H9 (cell line): ENCODE measurements at regions not wholly inside any gene's neighbourhood (a gene's known extent, or its start where the extent isn't known, plus 50 kb on each side); places are given as distances from the start of the nearest gene placed in this dataset.

Experiments
- DNase-seq: peaks from one replicate; pipeline ENCODE4 v3.0.0-alpha.2; 2017
- H2AFZ ChIP-seq: one replicate; pipeline ENCODE4 v1.6.1; 2013; ENCODE audit warnings: mild to moderate bottlenecking, low read length, control low read depth, moderate library complexity
- H2AK5ac ChIP-seq: 2 replicates; pipeline ENCODE4 v1.6.1; 2013; ENCODE audit warnings: low read length, control low read depth, mixed read lengths; ENCODE audit not compliant: insufficient read length
- H2BK120ac ChIP-seq: one replicate; pipeline ENCODE4 v1.6.1; 2013; ENCODE audit warnings: low read depth, mild to moderate bottlenecking, low read length, control low read depth, inconsistent platforms; ENCODE audit not compliant: poor library complexity, severe bottlenecking
- H2BK12ac ChIP-seq: 2 replicates; pipeline ENCODE4 v1.6.1; 2013; ENCODE audit warnings: low read length, control low read depth, mixed read lengths, low read depth; ENCODE audit not compliant: insufficient read length
- H2BK15ac ChIP-seq: 2 replicates; pipeline ENCODE4 v1.6.1; 2013; ENCODE audit warnings: low read depth, low read length, control low read depth
- H2BK20ac ChIP-seq: one replicate; pipeline ENCODE4 v1.6.1; 2013; ENCODE audit warnings: low read depth, mild to moderate bottlenecking, low read length, control low read depth, inconsistent platforms; ENCODE audit not compliant: poor library complexity, severe bottlenecking
- H2BK5ac ChIP-seq: 2 replicates; pipeline ENCODE4 v1.6.1; 2013; ENCODE audit warnings: low read length, control low read depth, mixed read lengths; ENCODE audit not compliant: insufficient read length
- H3K14ac ChIP-seq: 2 replicates; pipeline ENCODE4 v1.6.1; 2013; ENCODE audit warnings: low read length, control low read depth; ENCODE audit not compliant: insufficient read depth
- H3K18ac ChIP-seq: 2 replicates; pipeline ENCODE4 v1.6.1; 2013; ENCODE audit warnings: low read depth, mild to moderate bottlenecking, mixed read lengths, low read length, control low read depth; ENCODE audit not compliant: insufficient read length
- H3K23ac ChIP-seq: 2 replicates; pipeline ENCODE4 v1.6.1; 2013; ENCODE audit warnings: low read length, control low read depth, mixed read lengths, low read depth; ENCODE audit not compliant: insufficient read length
- H3K23me2 ChIP-seq: 2 replicates; pipeline ENCODE4 v1.6.1; 2013; ENCODE audit warnings: low read depth, mild to moderate bottlenecking, mixed read lengths, low read length, control low read depth; ENCODE audit not compliant: insufficient read length, poor library complexity, severe bottlenecking
- H3K27ac ChIP-seq: 2 replicates; pipeline ENCODE4 v1.5.1; 2013; ENCODE audit warnings: low read length, control low read depth, mixed read lengths, low read depth; ENCODE audit not compliant: insufficient read length
- H3K27me3 ChIP-seq: 2 replicates; pipeline ENCODE4 v1.6.1; 2013; ENCODE audit warnings: low read length, control low read depth, inconsistent platforms; ENCODE audit not compliant: insufficient read depth
- H3K4ac ChIP-seq: 2 replicates; pipeline ENCODE4 v1.6.1; 2013; ENCODE audit warnings: low read depth, mild to moderate bottlenecking, control low read depth, inconsistent platforms, low read length, moderate library complexity
- H3K4me1 ChIP-seq: 2 replicates; pipeline ENCODE4 v1.6.1; 2013; ENCODE audit warnings: low read length, control low read depth, inconsistent platforms; ENCODE audit not compliant: insufficient read depth
- H3K4me2 ChIP-seq: 2 replicates; pipeline ENCODE4 v1.6.1; 2013; ENCODE audit warnings: low read length, control low read depth, mixed read lengths; ENCODE audit not compliant: insufficient read length, insufficient read depth
- H3K56ac ChIP-seq: 2 replicates; pipeline ENCODE4 v1.6.1; 2013; ENCODE audit warnings: low read depth, mild to moderate bottlenecking, mixed read lengths, low read length, control low read depth; ENCODE audit not compliant: insufficient read length
- H3K79me1 ChIP-seq: 2 replicates; pipeline ENCODE4 v1.6.1; 2013; ENCODE audit warnings: low read depth, mild to moderate bottlenecking, moderate library complexity, low read length, control low read depth, inconsistent platforms; ENCODE audit not compliant: insufficient read depth, poor library complexity, severe bottlenecking
- H3K79me2 ChIP-seq: 2 replicates; pipeline ENCODE4 v1.6.1; 2013; ENCODE audit warnings: low read length, control low read depth, inconsistent platforms; ENCODE audit not compliant: insufficient read depth
- H3K9ac ChIP-seq: 2 replicates; pipeline ENCODE4 v1.6.1; 2013; ENCODE audit warnings: low read length, control low read depth, mixed read lengths; ENCODE audit not compliant: insufficient read length; ENCODE audit errors: extremely low read depth
- H3K9me3 ChIP-seq: one replicate; pipeline ENCODE4 v1.6.1; 2013; ENCODE audit warnings: low read depth, low read length, inconsistent platforms; ENCODE audit not compliant: control insufficient read depth
- H3T11ph ChIP-seq: one replicate; pipeline ENCODE4 v1.6.1; 2013; ENCODE audit warnings: mild to moderate bottlenecking, low read length, control low read depth, inconsistent platforms
- H4K20me1 ChIP-seq: one replicate; pipeline ENCODE4 v1.6.1; 2013; ENCODE audit not compliant: control insufficient read depth, insufficient read length, insufficient read depth
- H4K5ac ChIP-seq: 2 replicates; pipeline ENCODE4 v1.6.1; 2013; ENCODE audit warnings: low read depth, mild to moderate bottlenecking, mixed read lengths, low read length, control low read depth; ENCODE audit not compliant: insufficient read length
- H4K8ac ChIP-seq: replicated peaks from 2 replicates; pipeline ENCODE4 v1.6.1; 2013; ENCODE audit warnings: low read length, control low read depth, mixed read lengths, low read depth; ENCODE audit not compliant: insufficient read length
- H4K91ac ChIP-seq: 2 replicates; pipeline ENCODE4 v1.6.1; 2013; ENCODE audit warnings: low read depth, mild to moderate bottlenecking, moderate library complexity, mixed read lengths, low read length, control low read depth; ENCODE audit not compliant: insufficient read length
- H3K27ac Mint-ChIP-seq, 3 experiments: 2 replicates in 2 of 3; 3 replicates in 1 of 3; pipeline ENCODE4 v1.8.0; 2020 to 2021; ENCODE audit warnings: mixed read lengths in 3 of 3, mild to moderate bottlenecking in 1 of 3, moderate library complexity in 1 of 3
- H3K27me3 Mint-ChIP-seq: 2 replicates; pipeline ENCODE4 v1.8.0; 2021; ENCODE audit warnings: low read depth, mild to moderate bottlenecking, moderate library complexity, mixed read lengths
- H3K36me3 Mint-ChIP-seq, 3 experiments: 2 replicates in 2 of 3; 3 replicates in 1 of 3; pipeline ENCODE4 v1.8.0; 2020 to 2021; ENCODE audit warnings: low read depth in 3 of 3, mixed read lengths in 3 of 3; ENCODE audit not compliant: insufficient read depth in 1 of 3
- H3K4me1 Mint-ChIP-seq, 2 experiments: 2 replicates each; pipeline ENCODE4 v1.8.0; 2020; ENCODE audit warnings: mixed read lengths in 2 of 2
- H3K4me3 Mint-ChIP-seq, 2 experiments: 2 replicates in 1 of 2; 3 replicates in 1 of 2; pipeline ENCODE4 v1.8.0; 2020 to 2021; ENCODE audit warnings: mild to moderate bottlenecking in 2 of 2, mixed read lengths in 2 of 2, moderate library complexity in 1 of 2
- H3K9me3 Mint-ChIP-seq, 2 experiments: 2 replicates in 1 of 2; 3 replicates in 1 of 2; pipeline ENCODE4 v1.8.0; 2020; ENCODE audit warnings: mild to moderate bottlenecking in 2 of 2, mixed read lengths in 2 of 2, moderate library complexity in 1 of 2
- CTCF ChIP-seq: fragments of 200-600 bp; sonication (generic); conservative IDR thresholded peaks from 3 replicates; pipeline ENCODE4 v1.8.0; 2021; ENCODE audit warnings: antibody characterized with exemption, mild to moderate bottlenecking
- WGBS: extraction: QIAGEN DNeasy Blood & Tissue Kit; methylation state at CpG from one replicate; pipeline ENCODE4 v1.1.7; 2013; ENCODE audit warnings: missing lambda C conversion rate, low lambda C conversion rate, mixed read lengths; ENCODE audit not compliant: insufficient read length; ENCODE audit errors: extremely low coverage; 5-methylcytosine and 5-hydroxymethylcytosine counted together

- H3K23me2 ChIP-seq = no peaks in the 10 kb centered on the region
- H3K79me2 ChIP-seq = no peaks in the 10 kb centered on the region
- no peak for DNase-seq
- H3K9ac ChIP-seq = no peak overlapping the region
- H2AK5ac ChIP-seq = no peak overlapping the region
- no peaks in the 10 kb centered on the region; a peak in 1 of 7 replicates for H3K36me3 Mint-ChIP-seq
- no peak overlapping the region for H3K56ac ChIP-seq
- no peak overlapping the region for H3K23ac ChIP-seq
- H3K9me3 Mint-ChIP-seq = no peaks in the 10 kb centered on the region
- no peak overlapping the region for H4K91ac ChIP-seq
- H2BK15ac ChIP-seq = no peak overlapping the region
- H3K4me2 ChIP-seq = no peak overlapping the region
- WGBS = no CpG with 5 or more reads among the region's 19 CpGs
- no peak overlapping the region for H2BK12ac ChIP-seq
- H3K4me1 ChIP-seq = no peaks in the 10 kb centered on the region
- H3K4ac ChIP-seq = no peak overlapping the region
- H2BK120ac ChIP-seq = no peak overlapping the region
- H3K18ac ChIP-seq = no peak overlapping the region
- H4K20me1 ChIP-seq = no peaks in the 10 kb centered on the region
- no peaks in the 10 kb centered on the region for H3K79me1 ChIP-seq
- H3K4me3 Mint-ChIP-seq = no peak overlapping the region
- H2BK20ac ChIP-seq = no peak overlapping the region
- H3K4me1 Mint-ChIP-seq = peaks cover 5 to 13% of the 10 kb centered on the region in 2 experiments
- H3K27ac Mint-ChIP-seq = peak overlapping the region in 1 of 3 experiments; percentile 11; a peak in 1 of 7 replicates
- no peak overlapping the region for H4K8ac ChIP-seq
- no peaks in the 10 kb centered on the region for H3K27me3 ChIP-seq
- H3K27ac ChIP-seq = no peak overlapping the region
- no peak overlapping the region for H4K5ac ChIP-seq
- no peak overlapping the region; the same call in 1 of the 2 replicates for H3K14ac ChIP-seq
- H2AFZ ChIP-seq = no peak overlapping the region
- no peak overlapping the region for H3T11ph ChIP-seq
- TF ChIP-seq CTCF = no peak
- peaks cover 14% of the 10 kb centered on the region for H3K27me3 Mint-ChIP-seq
- no peaks in the 10 kb centered on the region for H3K9me3 ChIP-seq
- no peak overlapping the region for H2BK5ac ChIP-seq
These were observed 64.6 kb upstream of the TARDBP start for GRCh38 chr1:10947691-10948462.
